GM12878 (cell line): ENCODE measurements at regions not wholly inside any gene's neighbourhood (a gene's known extent, or its start where the extent isn't known, plus 50 kb on each side); places are given as distances from the start of the nearest gene placed in this dataset.
A peak's percentile ranks its signal among the peaks of the same experiment; 100 is the strongest.

Source experiments
- BHLHE40 ChIP-seq, 2 experiments: fragments of 450-650 bp in 1 of 2; IDR thresholded peaks; 2 replicates each; pipeline ENCODE4 v1.6.1; 2011 to 2017; ENCODE audit warnings: low read depth in 2 of 2, borderline replicate concordance in 1 of 2, improper control_type of control experiment in 1 of 2, low read length in 1 of 2, mild to moderate bottlenecking in 1 of 2
- EZH2 ChIP-seq: IDR thresholded peaks from 2 replicates; pipeline ENCODE4 v1.6.1; 2012; ENCODE audit warnings: low read depth, mild to moderate bottlenecking, control low read depth, inconsistent platforms, low read length, borderline replicate concordance; ENCODE audit not compliant: control insufficient read depth
- LARP7 ChIP-seq: fragments of 450-650 bp; IDR thresholded peaks from 2 replicates; pipeline ENCODE4 v1.6.1; 2017; ENCODE audit warnings: mild to moderate bottlenecking
- MXI1 ChIP-seq: fragments of 150-350 bp; IDR thresholded peaks from 2 replicates; pipeline ENCODE4 v1.6.1; 2011; ENCODE audit warnings: low read depth, mild to moderate bottlenecking, inconsistent platforms, low read length, improper control_type of control experiment
- MYB ChIP-seq: fragments of 150-350 bp; IDR thresholded peaks from 2 replicates; pipeline ENCODE4 v1.6.1; 2014; ENCODE audit warnings: mild to moderate bottlenecking, low read depth, low read length, borderline replicate concordance
- NRF1 ChIP-seq: conservative IDR thresholded peaks from 2 replicates; pipeline ENCODE4 v1.6.1; 2011; ENCODE audit warnings: mild to moderate bottlenecking, low read depth, low read length, improper control_type of control experiment
- PAX5 ChIP-seq: IDR thresholded peaks from 2 replicates; pipeline ENCODE4 v1.6.1; 2011; ENCODE audit warnings: low read depth, low read length, borderline replicate concordance
- RBBP5 ChIP-seq: fragments of 200-600 bp; sonication (generic); conservative IDR thresholded peaks from 2 replicates; pipeline ENCODE4 v1.6.1; 2016
- RCOR1 ChIP-seq: conservative IDR thresholded peaks from 2 replicates; pipeline ENCODE4 v1.6.1; 2012; ENCODE audit warnings: low read depth, low read length, improper control_type of control experiment
- TCF12 ChIP-seq: IDR thresholded peaks from 2 replicates; pipeline ENCODE4 v1.6.1; 2011; ENCODE audit warnings: low read depth, mild to moderate bottlenecking, low read length
- ZBTB4 ChIP-seq: fragments of 450-650 bp; formaldehyde crosslinking; IDR thresholded peaks from 2 replicates; pipeline ENCODE4 v1.4.0; 2022; ENCODE audit warnings: mild to moderate bottlenecking, moderate library complexity
- ZNF217 ChIP-seq: fragments of 450-650 bp; IDR thresholded peaks from 2 replicates; pipeline ENCODE4 v1.6.1; 2017; ENCODE audit warnings: antibody characterized with exemption, mild to moderate bottlenecking
- ZNF592 ChIP-seq: fragments of 450-650 bp; IDR thresholded peaks from 2 replicates; pipeline ENCODE4 v1.6.1; 2017; ENCODE audit warnings: mild to moderate bottlenecking, moderate library complexity

GRCh38 chr21:36236052-36236730, 79.6 kb downstream of the DOP1B start (continued):
- TF ChIP-seq MXI1 (no peak), PAX5 (peak; percentile 54; the same call in 1 of the 2 replicates), ZNF592 (no peak), LARP7 (no peak), RBBP5 (no peak), BHLHE40 (IDR thresholded peaks at IDR 0.05; ENCODE audit: borderline replicate concordance in 1 of 2, low read depth in 2 of 2, low read length in 1 of 2) (peak; percentile 59 to 78; a peak in 3 of 4 replicates), EZH2 (no peak), ZBTB4 (CRISPR knock-in tag) (no peak), TCF12 (peak; percentile 73; the same call in 1 of the 2 replicates), RCOR1 (no peak), MYB (no peak), ZNF217 (no peak), NRF1 (no peak)
